ENCODE measurements at regions not wholly inside any gene's neighbourhood (a gene's known extent, or its start where the extent isn't known, plus 50 kb on each side); places are given as distances from the start of the nearest gene placed in this dataset.

GRCh38 chr4:181905708-181906107 is 337.5 kb upstream of the TENM3 start:
- DNase-seq, result no peak

DNA sequence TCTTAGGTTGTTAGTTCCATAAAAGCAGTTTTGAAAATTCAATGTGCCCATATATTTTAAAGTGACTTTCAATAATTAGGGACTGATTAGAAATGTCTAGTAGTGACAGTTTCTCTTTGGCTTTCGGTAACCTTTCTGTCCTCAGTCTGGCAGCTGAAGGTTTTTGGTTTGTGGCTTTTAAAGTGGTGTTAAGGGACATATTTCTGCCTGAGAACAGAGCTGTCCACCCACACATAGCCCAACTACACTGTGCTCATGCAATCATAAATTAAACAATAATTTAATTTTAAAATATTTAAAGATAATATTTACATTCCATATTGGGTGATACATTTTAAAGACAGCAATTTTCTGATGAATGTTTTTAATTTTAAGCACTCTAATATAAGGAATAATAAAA is 335.0 kb upstream of the TENM3 start:
- no peak for DNase-seq

DNA sequence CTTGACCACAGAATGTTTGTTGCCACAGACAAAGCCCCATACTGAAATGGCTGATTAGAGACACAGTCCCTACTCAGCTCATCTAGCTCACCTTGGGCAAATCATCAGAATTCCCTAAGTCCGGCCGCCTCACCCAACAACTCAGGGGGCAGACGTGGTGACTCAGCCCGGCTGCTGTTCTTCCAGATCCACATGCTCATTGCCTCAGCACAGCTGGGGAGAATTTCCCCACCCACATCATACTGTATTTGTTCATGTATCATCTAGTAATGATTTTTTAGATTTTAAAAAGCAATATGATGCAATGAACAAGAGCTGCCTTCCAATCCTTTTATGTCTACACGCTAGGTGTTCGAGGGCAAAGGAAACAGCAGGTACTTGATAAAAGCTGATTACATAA is 333.8 kb upstream of the TENM3 start:
- no peak for DNase-seq

GRCh38 chr4:181911420-181911819 is 331.8 kb upstream of the TENM3 start:
- DNase-seq, result no peak

GRCh38 chr4:181933471-181933870 is 309.7 kb upstream of the TENM3 start:
- DNase-seq, result no peak

DNA sequence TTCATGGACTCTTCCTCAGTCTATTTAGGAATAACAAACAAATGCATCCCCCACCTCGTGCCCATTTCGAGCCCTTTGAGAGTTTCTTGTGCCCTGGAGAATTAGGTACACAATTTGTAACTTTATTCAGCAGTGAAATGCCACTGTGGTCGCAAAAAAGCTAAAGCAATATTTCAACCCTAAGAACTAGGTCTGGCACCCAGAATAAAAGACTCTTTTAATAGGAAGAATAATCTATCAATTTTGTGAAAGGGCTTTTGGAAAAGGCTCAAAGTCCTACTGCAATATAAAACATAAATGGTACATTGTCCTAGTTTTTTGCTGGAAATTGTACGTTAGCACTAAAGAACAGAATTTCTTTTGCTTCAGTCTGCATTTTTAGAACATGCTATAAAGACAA is 304.6 kb upstream of the TENM3 start:
- no peak for DNase-seq

- DNase-seq, result no peak
Measured at GRCh38 chr4:181939199-181939945, 303.8 kb upstream of the TENM3 start.

DNA sequence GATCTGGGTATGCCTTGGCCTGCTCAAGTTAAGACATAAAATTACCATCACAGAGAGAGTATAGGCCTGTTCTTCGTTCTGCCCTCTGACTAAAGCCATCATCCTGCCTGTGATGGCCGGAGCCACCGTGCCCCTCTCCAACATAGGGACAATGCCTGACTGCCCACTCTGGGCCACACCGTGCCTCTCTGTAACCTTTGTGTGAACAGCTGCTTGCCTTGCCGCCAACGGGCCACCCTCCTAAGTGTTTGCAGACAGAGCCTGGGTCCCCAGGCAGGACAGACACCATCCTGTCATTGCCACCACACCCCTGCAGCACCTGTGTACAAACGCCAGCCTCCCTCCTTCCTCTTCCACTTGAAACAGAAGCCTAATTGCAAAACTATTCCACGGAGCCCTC is 298.7 kb upstream of the TENM3 start:
- DNase-seq, result no peak

DNA sequence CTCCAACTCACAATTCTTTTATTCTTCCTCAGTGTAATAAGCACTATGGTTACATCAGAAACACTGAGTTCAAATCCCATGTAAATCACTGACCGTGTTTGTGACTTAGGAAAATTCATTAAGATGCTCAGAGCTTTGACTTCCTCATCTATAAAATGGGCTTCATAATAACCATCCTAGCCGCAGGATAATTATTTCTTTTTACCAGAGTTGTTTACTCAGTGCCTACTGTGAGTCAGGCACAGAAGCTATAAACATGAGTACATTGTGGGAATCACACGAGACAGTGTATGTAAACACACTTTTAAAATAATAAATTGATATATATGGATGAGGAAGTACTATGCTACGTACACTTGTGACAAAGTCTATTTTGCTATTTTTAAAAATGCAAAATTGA is 296.3 kb upstream of the TENM3 start:
- no peak for DNase-seq

GRCh38 chr4:181948839-181949382 is 294.3 kb upstream of the TENM3 start:
- no peak for DNase-seq

DNA sequence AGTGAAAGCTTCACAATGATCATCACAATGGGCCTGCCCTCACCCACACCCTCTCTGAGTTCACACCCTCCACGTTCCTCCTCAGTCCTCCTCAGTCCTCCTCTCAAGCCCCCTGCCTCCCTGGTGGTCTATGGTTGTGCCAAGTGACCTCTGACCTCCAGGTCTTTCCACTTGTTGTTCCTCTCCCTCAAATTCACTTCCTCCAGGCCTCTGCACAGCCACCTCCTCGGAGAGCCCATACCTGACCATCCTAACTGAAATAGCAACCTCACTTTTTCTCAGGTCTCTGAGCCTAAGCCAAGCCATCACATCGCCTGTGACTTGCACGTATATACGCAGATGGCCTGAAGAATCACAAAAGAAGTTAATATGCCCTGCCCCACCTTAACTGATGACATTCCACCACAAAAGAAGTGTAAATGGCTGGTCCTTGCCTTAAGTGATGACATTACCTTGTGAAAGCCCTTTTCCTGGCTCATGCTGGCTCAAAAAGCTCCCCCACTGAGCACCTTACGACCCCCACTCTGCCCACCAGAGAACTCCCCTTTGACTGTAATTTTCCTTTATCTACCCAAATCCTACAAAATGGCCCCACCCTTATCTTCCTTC is 293.4 kb upstream of the TENM3 start:
- DNase-seq, result no peak

DNA sequence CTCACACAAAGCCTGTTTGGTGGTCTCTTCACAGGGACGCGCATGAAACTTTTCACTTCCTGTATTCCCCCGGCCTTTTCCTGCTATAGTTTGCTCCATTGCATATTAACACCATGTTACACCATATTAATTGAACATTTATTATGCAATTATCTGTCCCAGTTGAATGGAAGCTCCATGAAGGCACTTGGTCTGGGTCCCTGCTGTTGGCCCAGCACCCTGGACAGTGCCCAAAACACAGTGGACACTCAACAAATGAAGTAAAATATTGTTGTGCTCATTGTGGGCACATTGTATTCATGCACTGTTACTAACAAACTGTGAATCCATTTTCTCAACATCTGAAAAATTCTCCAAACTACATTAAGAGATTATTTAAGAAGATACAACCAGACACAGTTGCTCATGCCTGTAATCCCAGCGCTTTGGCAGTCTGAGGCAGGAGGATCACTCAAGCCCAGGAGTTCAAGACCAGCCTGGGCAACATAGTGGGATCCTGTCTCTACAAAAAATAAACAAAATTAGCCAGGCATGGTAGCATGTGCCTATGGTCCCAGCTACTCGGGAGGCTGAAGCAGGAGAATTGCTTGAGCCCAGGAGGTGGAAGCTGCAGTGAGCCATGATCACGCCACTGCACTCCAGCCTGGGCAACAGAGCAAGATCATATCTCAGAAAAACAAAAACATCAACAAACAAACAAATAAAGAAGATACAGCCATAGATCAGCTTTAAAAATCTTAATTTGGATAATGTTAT is 292.7 kb upstream of the TENM3 start:
- no peak for DNase-seq

DNA sequence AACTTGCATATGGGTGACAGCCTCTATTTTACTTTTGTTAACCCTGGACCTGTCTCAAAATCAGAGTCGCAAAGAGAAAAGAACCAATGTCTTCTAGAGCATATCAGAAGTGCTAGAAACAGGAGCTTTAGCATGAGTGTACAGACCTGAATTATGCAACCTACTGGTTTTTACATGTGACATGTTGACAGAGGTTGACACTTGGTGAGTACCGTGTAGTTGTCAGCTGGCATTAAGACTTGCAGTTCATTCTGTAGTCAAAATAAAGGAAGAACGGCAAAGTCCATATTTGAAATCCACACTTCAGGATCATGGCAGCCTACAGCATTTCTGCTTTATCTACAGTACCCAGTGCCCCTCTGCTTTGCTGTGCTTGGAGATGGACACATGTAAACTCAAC is 291.9 kb upstream of the TENM3 start:
- DNase-seq, result no peak

DNA sequence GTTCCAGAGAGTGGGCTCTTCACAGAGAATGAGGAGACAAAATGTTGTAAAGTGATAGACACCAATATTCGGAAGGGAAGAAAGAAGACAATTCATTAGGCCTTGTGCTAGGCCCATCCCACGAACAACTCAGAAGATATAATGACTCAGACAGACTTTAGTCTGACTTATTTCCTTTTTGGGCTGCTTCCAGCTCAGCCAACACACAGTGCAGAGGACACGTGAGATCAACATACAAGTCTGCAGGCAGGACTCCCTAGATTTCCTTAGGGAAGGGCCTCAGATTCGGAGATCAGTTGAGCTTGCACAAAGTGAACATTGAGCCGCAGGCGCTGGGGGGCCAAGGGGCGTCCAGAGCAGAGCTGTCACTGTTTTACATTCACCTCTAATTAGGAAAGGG is 290.7 kb upstream of the TENM3 start:
- DNase-seq, result no peak

- DNase-seq, result no peak
Measured at GRCh38 chr4:181956512-181956911, 286.7 kb upstream of the TENM3 start.

DNA sequence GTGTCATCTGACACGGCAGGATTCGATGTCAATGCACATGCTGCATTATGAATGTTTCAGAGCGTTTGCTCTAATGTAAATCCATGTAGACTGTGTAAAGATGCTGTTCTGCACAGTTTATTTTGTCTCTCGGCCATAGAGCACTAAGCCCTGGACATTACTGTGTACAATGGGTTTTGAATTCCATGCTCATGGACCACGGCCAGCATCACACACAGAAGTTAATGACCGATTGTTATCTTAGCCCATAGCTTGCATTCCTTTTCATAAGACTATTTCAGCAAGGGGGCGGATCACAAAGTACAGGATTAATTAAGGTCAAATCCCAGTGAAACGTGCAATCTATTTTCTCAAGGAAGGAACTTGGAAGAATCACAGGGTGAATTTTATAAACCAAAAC is 286.1 kb upstream of the TENM3 start:
- no peak for DNase-seq

GRCh38 chr4:181958446-181958845 is 284.8 kb upstream of the TENM3 start:
- DNase-seq, result no peak

GRCh38 chr4:181959121-181959520 is 284.1 kb upstream of the TENM3 start:
- DNase-seq, result no peak

DNA sequence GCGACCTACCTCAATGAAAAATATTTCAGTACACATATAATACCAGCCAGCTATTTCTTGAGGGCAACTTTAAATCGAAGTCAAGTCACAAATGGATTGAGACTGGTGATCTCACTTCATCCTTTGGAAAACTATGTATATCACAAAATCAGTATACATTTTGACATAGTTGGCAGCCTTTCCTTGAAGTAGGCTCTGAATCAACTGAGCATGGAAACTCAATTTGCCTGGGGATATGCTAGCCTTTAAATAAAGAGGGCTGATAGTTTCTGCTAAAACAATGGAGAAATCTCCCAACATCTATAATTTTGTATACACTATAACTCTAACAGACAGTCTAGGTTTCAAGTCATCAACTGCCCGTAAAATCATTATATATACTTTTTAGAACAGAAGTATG is 282.8 kb upstream of the TENM3 start:
- DNase-seq, result no peak

GRCh38 chr4:181962321-181962720 is 280.9 kb upstream of the TENM3 start:
- DNase-seq, result no peak

DNA sequence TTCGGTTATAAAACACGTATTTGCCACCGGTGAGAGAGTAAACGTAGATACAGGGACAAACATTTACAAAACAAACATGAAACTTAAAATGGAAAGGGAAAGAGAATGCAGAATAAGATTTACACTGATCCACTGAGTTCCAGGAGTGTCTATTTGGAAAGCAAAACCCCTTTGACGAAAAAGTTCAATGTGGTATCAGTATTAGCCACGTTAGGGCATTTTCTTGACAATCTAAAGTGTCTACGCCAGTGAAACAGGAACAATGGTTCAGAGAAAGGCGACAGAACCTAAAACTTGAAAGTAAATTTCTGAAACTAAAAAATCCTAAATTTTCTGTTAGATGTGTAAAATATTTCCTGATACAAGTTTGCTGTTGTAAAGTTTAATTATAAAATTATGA is 278.5 kb upstream of the TENM3 start:
- DNase-seq, result no peak

GRCh38 chr4:181966104-181966551 is 277.1 kb upstream of the TENM3 start:
- no peak for DNase-seq

- DNase-seq, result no peak
Measured at GRCh38 chr4:181967401-181967800, 275.8 kb upstream of the TENM3 start.

- DNase-seq, result no peak
Measured at GRCh38 chr4:181968371-181968770, 274.8 kb upstream of the TENM3 start.
